ENCODE measurements at regions not wholly inside any gene's neighbourhood (a gene's known extent, or its start where the extent isn't known, plus 50 kb on each side); places are given as distances from the start of the nearest gene placed in this dataset.

DNA sequence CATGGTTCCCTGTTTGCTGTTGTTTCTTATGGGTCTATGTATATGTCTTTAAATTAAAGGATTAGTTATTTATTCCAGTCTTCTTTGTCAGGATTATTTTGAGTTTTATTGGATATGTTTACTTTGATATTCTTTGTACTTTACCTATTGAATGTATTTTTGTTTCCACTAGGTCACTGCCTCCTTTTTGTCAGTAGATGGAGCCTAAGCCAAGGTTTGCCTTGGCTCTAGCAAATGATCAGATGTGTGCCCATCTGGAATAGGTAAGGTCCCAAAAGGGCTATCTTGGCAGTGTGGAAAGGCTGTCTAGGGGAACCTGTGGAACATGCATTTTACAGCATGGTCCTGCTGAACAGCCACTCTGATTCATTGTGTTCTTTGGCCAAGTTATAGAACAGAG lies 337.3 kb upstream of the GHITM start:
- no TSS peak for BruUV-seq (replicated peaks)
- Histone ChIP-seq H3K27ac (ENCODE audit: low read length) (no peak overlapping the region), H3K4me3 (ENCODE audit: low read length) (no peak overlapping the region), H3K79me2 (ENCODE audit: low read length) (no peaks in the 10 kb centered on the region), H3F3A (ENCODE audit: low read length, unreplicated experiment) (no peaks in the 10 kb centered on the region), H3K9me2 (replicated peaks; ENCODE audit: low read length) (no peaks in the 10 kb centered on the region), H3K36me3 (ENCODE audit: low read depth, low read length) (no peaks in the 10 kb centered on the region), H3K4me1 (ENCODE audit: insufficient read depth, low read length) (no peaks in the 10 kb centered on the region), H3K4me2 (ENCODE audit: low read length) (no peak overlapping the region), H3K9me3 (ENCODE audit: low read length) (no peaks in the 10 kb centered on the region), H3K9ac (ENCODE audit: low read length) (no peak overlapping the region), H3K27me3 (ENCODE audit: low read length) (no peaks in the 10 kb centered on the region), H4K20me1 (ENCODE audit: low read length) (no peaks in the 10 kb centered on the region), H2AFZ (ENCODE audit: low read length) (no peak overlapping the region)
- ChIA-PET CTCF (no interaction called here), POLR2A (ENCODE audit: unreplicated experiment) (no interaction called here)
- TF ChIP-seq EZH2phosphoT487 (IDR thresholded peaks at IDR 0.05; ENCODE audit: borderline replicate concordance, low read length) (no peak), CTCF (conservative IDR thresholded peaks at IDR 0.05; ENCODE audit: low read depth, low read length) (no peak), EZH2 (IDR thresholded peaks at IDR 0.05; ENCODE audit: low read length, unreplicated experiment) (no peak)
- ATAC-seq (no peak), DNase-seq (no peak)
- intact Hi-C loops (cut with micrococcal nuclease), result no loop called here

DNA sequence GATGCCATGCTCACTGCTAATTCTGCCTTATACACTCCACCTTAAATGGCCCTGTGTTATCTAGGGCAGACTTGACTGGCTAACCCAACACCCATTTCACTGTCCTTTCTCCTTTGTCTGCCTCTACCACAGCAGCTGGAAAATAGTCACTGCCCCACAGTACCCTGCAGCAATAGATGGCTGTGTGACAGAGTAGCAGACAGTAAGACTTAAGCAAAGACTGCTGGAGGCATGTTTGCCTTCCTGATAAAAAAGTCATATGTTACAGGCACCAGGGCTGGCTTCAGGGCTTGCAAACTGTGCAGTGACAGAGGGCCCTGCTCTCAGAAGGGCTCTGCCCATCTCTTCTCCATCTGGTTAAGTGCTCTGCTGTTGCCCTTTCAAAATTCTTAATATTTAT lies 332.6 kb upstream of the GHITM start:
- BruUV-seq (replicated peaks), result no TSS peak
- Histone ChIP-seq H3K79me2 (ENCODE audit: low read length) (no peaks in the 10 kb centered on the region), H2AFZ (ENCODE audit: low read length) (no peak overlapping the region), H3K4me2 (ENCODE audit: low read length) (no peak overlapping the region), H3F3A (ENCODE audit: low read length, unreplicated experiment) (no peaks in the 10 kb centered on the region), H3K36me3 (ENCODE audit: low read depth, low read length) (no peaks in the 10 kb centered on the region), H3K4me1 (ENCODE audit: insufficient read depth, low read length) (no peaks in the 10 kb centered on the region), H3K27ac (ENCODE audit: low read length) (no peak overlapping the region), H3K27me3 (ENCODE audit: low read length) (no peaks in the 10 kb centered on the region), H3K9ac (ENCODE audit: low read length) (no peak overlapping the region), H4K20me1 (ENCODE audit: low read length) (no peaks in the 10 kb centered on the region), H3K9me3 (ENCODE audit: low read length) (no peaks in the 10 kb centered on the region), H3K9me2 (replicated peaks; ENCODE audit: low read length) (no peaks in the 10 kb centered on the region), H3K4me3 (ENCODE audit: low read length) (no peak overlapping the region)
- intact Hi-C loops (cut with micrococcal nuclease), result no loop called here
- TF ChIP-seq EZH2 (IDR thresholded peaks at IDR 0.05; ENCODE audit: low read length, unreplicated experiment) (no peak), CTCF (conservative IDR thresholded peaks at IDR 0.05; ENCODE audit: low read depth, low read length) (no peak), EZH2phosphoT487 (IDR thresholded peaks at IDR 0.05; ENCODE audit: borderline replicate concordance, low read length) (no peak)
- ATAC-seq (no peak), DNase-seq (no peak)
- POLR2A ChIA-PET (ENCODE audit: unreplicated experiment), result no interaction called here
- CTCF ChIA-PET, result no interaction called here

- H2AFZ ChIP-seq (ENCODE audit: low read length), result no peak overlapping the region
- POLR2A ChIA-PET (ENCODE audit: unreplicated experiment), result no interaction called here
- no peaks in the 10 kb centered on the region for H3K9me2 ChIP-seq (replicated peaks; ENCODE audit: low read length)
- TF ChIP-seq CTCF (conservative IDR thresholded peaks at IDR 0.05; ENCODE audit: low read depth, low read length) (no peak), EZH2 (IDR thresholded peaks at IDR 0.05; ENCODE audit: low read length, unreplicated experiment) (no peak), EZH2phosphoT487 (IDR thresholded peaks at IDR 0.05; ENCODE audit: borderline replicate concordance, low read length) (no peak)
- no peak overlapping the region for H3K4me3 ChIP-seq (ENCODE audit: low read length)
- intact Hi-C loops (cut with micrococcal nuclease), result no loop called here
- no peaks in the 10 kb centered on the region for H4K20me1 ChIP-seq (ENCODE audit: low read length)
- CTCF ChIA-PET, result no interaction called here
- no peaks in the 10 kb centered on the region for H3K36me3 ChIP-seq (ENCODE audit: low read depth, low read length)
- no peak overlapping the region for H3K9ac ChIP-seq (ENCODE audit: low read length)
- no peaks in the 10 kb centered on the region for H3K4me1 ChIP-seq (ENCODE audit: insufficient read depth, low read length)
- no peaks in the 10 kb centered on the region for H3K9me3 ChIP-seq (ENCODE audit: low read length)
- H3F3A ChIP-seq (ENCODE audit: low read length, unreplicated experiment), result no peaks in the 10 kb centered on the region
- BruUV-seq (replicated peaks), result no TSS peak
- DNase-seq, result no peak
- no peaks in the 10 kb centered on the region for H3K79me2 ChIP-seq (ENCODE audit: low read length)
- H3K27ac ChIP-seq (ENCODE audit: low read length), result no peak overlapping the region
- H3K4me2 ChIP-seq (ENCODE audit: low read length), result no peak overlapping the region
- no peaks in the 10 kb centered on the region for H3K27me3 ChIP-seq (ENCODE audit: low read length)
- ATAC-seq, result no peak
Measured at GRCh38 chr10:83809001-83809400, 330.3 kb upstream of the GHITM start.

All from PC-3 (cell line).